ENCODE measurements at regions not wholly inside any gene's neighbourhood (a gene's known extent, or its start where the extent isn't known, plus 50 kb on each side); places are given as distances from the start of the nearest gene placed in this dataset.

DNA sequence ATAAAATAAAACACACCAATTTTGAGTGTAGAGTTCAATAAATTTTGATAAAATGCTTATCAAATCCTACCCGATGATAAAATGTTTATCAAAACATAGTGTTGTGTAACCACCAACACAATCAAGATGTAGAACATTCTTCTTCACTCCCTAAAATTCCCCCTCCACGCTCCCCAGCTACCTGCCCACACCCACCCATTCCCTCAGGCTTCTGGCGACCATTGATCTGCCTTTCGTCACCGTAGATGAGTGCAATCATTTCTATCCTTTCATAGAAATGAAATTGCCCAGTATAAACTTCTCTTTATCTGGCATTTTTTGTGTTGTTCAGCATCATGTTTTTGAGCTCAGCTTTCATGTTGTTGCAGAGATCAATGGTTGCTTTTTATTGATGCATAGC, 90.7 kb upstream of the TBX3 start:
- Mint-ChIP-seq H3K36me3 (no peaks in the 10 kb centered on the region), H3K27ac (no peak overlapping the region)
- no peak overlapping the region for H3K9ac ChIP-seq

DNA sequence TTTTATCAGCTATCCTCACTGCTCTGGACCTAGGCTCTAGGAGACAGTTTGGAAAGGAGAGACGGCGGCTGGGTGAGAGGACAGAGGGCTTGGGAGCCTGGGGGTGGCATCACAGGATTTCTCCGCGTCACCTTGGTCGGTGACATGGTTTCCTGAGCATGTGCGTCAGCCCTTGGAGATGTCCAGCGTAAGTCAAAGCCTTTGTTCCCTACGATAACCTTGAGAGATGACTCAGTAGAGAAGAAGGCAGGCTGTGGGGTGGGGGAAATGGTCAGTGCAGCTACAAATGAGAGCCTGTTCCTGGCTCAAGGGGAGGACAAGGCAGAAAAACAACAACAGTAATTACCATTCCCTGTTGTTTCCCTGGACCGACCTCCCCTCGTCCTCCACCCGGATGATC, 90.2 kb upstream of the TBX3 start:
- no peak overlapping the region for H3K4me3 ChIP-seq
- H3F3A ChIP-seq (ENCODE audit: low read depth) = no peaks in the 10 kb centered on the region
- H3K27ac ChIP-seq = no peak overlapping the region
- no peaks in the 10 kb centered on the region for H3K9me3 ChIP-seq (ENCODE audit: low read depth)
- no peaks in the 10 kb centered on the region for H3K27me3 ChIP-seq
- H2AFZ ChIP-seq (replicated peaks) = no peak overlapping the region
- no peak for DNase-seq (ENCODE audit: low spot score)
- no peaks in the 10 kb centered on the region for H3K4me1 ChIP-seq
- no peak for TF ChIP-seq EZH2phosphoT487 (IDR thresholded peaks at IDR 0.05)
- TF ChIP-seq EZH2 (IDR thresholded peaks at IDR 0.05) = no peak
- TF ChIP-seq, protein P1, sequence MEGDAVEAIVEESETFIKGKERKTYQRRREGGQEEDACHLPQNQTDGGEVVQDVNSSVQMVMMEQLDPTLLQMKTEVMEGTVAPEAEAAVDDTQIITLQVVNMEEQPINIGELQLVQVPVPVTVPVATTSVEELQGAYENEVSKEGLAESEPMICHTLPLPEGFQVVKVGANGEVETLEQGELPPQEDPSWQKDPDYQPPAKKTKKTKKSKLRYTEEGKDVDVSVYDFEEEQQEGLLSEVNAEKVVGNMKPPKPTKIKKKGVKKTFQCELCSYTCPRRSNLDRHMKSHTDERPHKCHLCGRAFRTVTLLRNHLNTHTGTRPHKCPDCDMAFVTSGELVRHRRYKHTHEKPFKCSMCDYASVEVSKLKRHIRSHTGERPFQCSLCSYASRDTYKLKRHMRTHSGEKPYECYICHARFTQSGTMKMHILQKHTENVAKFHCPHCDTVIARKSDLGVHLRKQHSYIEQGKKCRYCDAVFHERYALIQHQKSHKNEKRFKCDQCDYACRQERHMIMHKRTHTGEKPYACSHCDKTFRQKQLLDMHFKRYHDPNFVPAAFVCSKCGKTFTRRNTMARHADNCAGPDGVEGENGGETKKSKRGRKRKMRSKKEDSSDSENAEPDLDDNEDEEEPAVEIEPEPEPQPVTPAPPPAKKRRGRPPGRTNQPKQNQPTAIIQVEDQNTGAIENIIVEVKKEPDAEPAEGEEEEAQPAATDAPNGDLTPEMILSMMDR (IDR thresholded peaks at IDR 0.05) = no peak
- Mint-ChIP-seq H3K36me3 (no peaks in the 10 kb centered on the region), H3K4me1 (no peaks in the 10 kb centered on the region), H3K27ac (no peak overlapping the region), H3K4me3 (no peak overlapping the region), H3K9me3 (no peaks in the 10 kb centered on the region), H3K27me3 (ENCODE audit: insufficient read depth, low read depth) (peaks cover 2% of the 10 kb centered on the region)
- no peaks in the 10 kb centered on the region for H3K36me3 ChIP-seq
- H3K79me2 ChIP-seq (ENCODE audit: low read depth) = no peaks in the 10 kb centered on the region
- no peak overlapping the region for H3K4me2 ChIP-seq
- no peak overlapping the region for H3K9ac ChIP-seq
- H4K20me1 ChIP-seq (ENCODE audit: low read depth) = no peaks in the 10 kb centered on the region

More for the DNA sequence above, 90.7 kb upstream of the TBX3 start:
- Mint-ChIP-seq H3K4me3 (no peak overlapping the region), H3K27me3 (ENCODE audit: insufficient read depth, low read depth) (peaks cover 2% of the 10 kb centered on the region), H3K9me3 (no peaks in the 10 kb centered on the region), H3K4me1 (no peaks in the 10 kb centered on the region)
- Histone ChIP-seq H3K27ac (no peak overlapping the region), H3K79me2 (ENCODE audit: low read depth) (no peaks in the 10 kb centered on the region), H3K4me2 (no peak overlapping the region), H3K9me3 (ENCODE audit: low read depth) (no peaks in the 10 kb centered on the region), H3K4me1 (no peaks in the 10 kb centered on the region), H3K4me3 (no peak overlapping the region), H3K27me3 (no peaks in the 10 kb centered on the region), H2AFZ (replicated peaks) (no peak overlapping the region), H4K20me1 (ENCODE audit: low read depth) (no peaks in the 10 kb centered on the region), H3K36me3 (no peaks in the 10 kb centered on the region), H3F3A (ENCODE audit: low read depth) (no peaks in the 10 kb centered on the region)
- no peak for DNase-seq (ENCODE audit: low spot score)
- TF ChIP-seq EZH2phosphoT487 (IDR thresholded peaks at IDR 0.05) (no peak), EZH2 (IDR thresholded peaks at IDR 0.05) (no peak)
- TF ChIP-seq, protein P1 (IDR thresholded peaks at IDR 0.05) = no peak

DNA sequence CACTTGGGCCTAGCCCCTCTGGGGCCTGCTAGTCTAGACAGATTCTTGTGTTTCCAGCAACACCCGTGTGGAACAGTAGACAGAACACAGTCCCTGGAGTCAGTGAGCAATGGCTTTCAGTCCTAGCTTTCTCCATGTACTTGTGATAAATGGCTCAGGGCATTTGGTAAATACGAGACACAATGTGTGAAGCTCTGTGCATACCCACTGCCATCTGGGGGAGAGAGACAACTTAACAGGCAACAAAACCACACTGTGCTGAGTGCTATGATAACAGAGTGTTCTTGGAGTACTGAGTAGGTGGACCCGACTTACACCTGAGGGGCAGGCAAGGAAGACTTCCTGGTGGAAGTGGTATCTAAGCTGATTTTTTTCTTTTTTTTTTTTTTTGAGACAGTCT, 86.3 kb upstream of the TBX3 start:
- Mint-ChIP-seq H3K27ac (no peak overlapping the region), H3K4me1 (peaks cover 21% of the 10 kb centered on the region), H3K36me3 (no peaks in the 10 kb centered on the region), H3K27me3 (ENCODE audit: insufficient read depth, low read depth) (peaks cover 4% of the 10 kb centered on the region), H3K4me3 (no peak overlapping the region), H3K9me3 (no peaks in the 10 kb centered on the region)
- no peaks in the 10 kb centered on the region for H3K9me3 ChIP-seq (ENCODE audit: low read depth)
- no peaks in the 10 kb centered on the region for H4K20me1 ChIP-seq (ENCODE audit: low read depth)
- H2AFZ ChIP-seq (replicated peaks) = no peak overlapping the region
- TF ChIP-seq EZH2 (IDR thresholded peaks at IDR 0.05) (no peak), EZH2phosphoT487 (IDR thresholded peaks at IDR 0.05) (no peak)
- TF ChIP-seq, protein P1 (IDR thresholded peaks at IDR 0.05) = no peak
- H3K36me3 ChIP-seq = no peaks in the 10 kb centered on the region
- H3K4me2 ChIP-seq = no peak overlapping the region
- no peak for DNase-seq (ENCODE audit: low spot score)
- H3K9ac ChIP-seq = no peak overlapping the region
- no peaks in the 10 kb centered on the region for H3K79me2 ChIP-seq (ENCODE audit: low read depth)
- peaks cover 4% of the 10 kb centered on the region for H3K4me1 ChIP-seq
- H3K27ac ChIP-seq = no peak overlapping the region
- H3F3A ChIP-seq (ENCODE audit: low read depth) = no peaks in the 10 kb centered on the region
- H3K27me3 ChIP-seq = no peaks in the 10 kb centered on the region
- no peak overlapping the region for H3K4me3 ChIP-seq
